ENCODE measurements at regions not wholly inside any gene's neighbourhood (a gene's known extent, or its start where the extent isn't known, plus 50 kb on each side); places are given as distances from the start of the nearest gene placed in this dataset.

GRCh38 chr4:152221816-152222516 is 313.9 kb downstream of the FBXW7 start:
- TF ChIP-seq CTCF (IDR thresholded peaks at IDR 0.05), result no peak
- TF ChIP-seq POLR2A (IDR thresholded peaks at IDR 0.05), result no peak
